T-cell (primary cell): ENCODE measurements at regions not wholly inside any gene's neighbourhood (a gene's known extent, or its start where the extent isn't known, plus 50 kb on each side); places are given as distances from the start of the nearest gene placed in this dataset.
"Not testable (repeated sequence)": the region's sequence is repeated elsewhere in the genome, so short reads cannot be mapped to it uniquely, and the experiment has no call there.

Experiments used
- ATAC-seq, 4 experiments: fragments of 200-7000 bp in 3 of 4; fragments of 150-1000 bp in 1 of 4; cut with Tn5 transposase; replicated peaks in 1 of 4; 1 replicate in 3 of 4; 2 replicates in 1 of 4; pipeline ENCODE4 v1.10.0; 2021; ENCODE audit warnings: moderate library complexity in 3 of 4, mild to moderate bottlenecking in 2 of 4, moderate number of reproducible peaks in 1 of 4
- CTCF ChIA-PET, 2 donors: fragments of 300-600 bp; sonication (Branson Sonifier 250); formaldehyde crosslinking; loops; one replicate each; lab custom pipeline; 2022; ENCODE audit warnings: antibody characterized with exemption in 2 of 2; lab: Charles Lee
- POLR2A ChIA-PET, 2 donors: fragments of 300-600 bp; sonication (Branson Sonifier 250); formaldehyde crosslinking; loops; one replicate each; lab custom pipeline; 2022; ENCODE audit warnings: antibody characterized with exemption in 2 of 2; lab: Charles Lee
- DNase-seq, 35 experiments: peaks; one replicate each; pipeline versions ENCODE4 v3.0.0 to v3.0.0-alpha.2; 2013 to 2023
- H3K27ac ChIP-seq: one replicate; pipeline ENCODE4 v1.5.1; 2013; ENCODE audit warnings: low read length
- H3K27me3 ChIP-seq, 2 experiments: replicated peaks in 1 of 2; 1 replicate in 1 of 2; 2 replicates in 1 of 2; pipeline versions ENCODE4 v1.6.1 to v1.7.0; 2013; ENCODE audit warnings: low read length in 1 of 2, mixed read lengths in 1 of 2; ENCODE audit not compliant: control insufficient read depth in 2 of 2, insufficient read depth in 2 of 2; ENCODE audit errors: extremely low read depth in 1 of 2
- H3K36me3 ChIP-seq, 2 donors: 1 replicate in 1 of 2; 2 replicates in 1 of 2; pipeline versions ENCODE4 v1.6.1 to v1.7.0; 2013; ENCODE audit warnings: low read length in 1 of 2; ENCODE audit not compliant: control insufficient read depth in 2 of 2, insufficient read depth in 1 of 2; ENCODE audit errors: extremely low read depth in 1 of 2
- H3K4me1 ChIP-seq, 2 experiments: 1 replicate in 1 of 2; 2 replicates in 1 of 2; pipeline versions ENCODE4 v1.6.1 to v1.7.0; 2013; ENCODE audit warnings: low read length in 2 of 2, mixed read lengths in 1 of 2; ENCODE audit not compliant: insufficient read depth in 2 of 2, control insufficient read depth in 1 of 2; ENCODE audit errors: extremely low read depth in 1 of 2
- H3K4me3 ChIP-seq, 2 donors: 1 replicate in 1 of 2; 2 replicates in 1 of 2; pipeline versions ENCODE4 v1.5.1 to v1.7.0; 2013; ENCODE audit warnings: mild to moderate bottlenecking in 2 of 2, low read length in 1 of 2, moderate library complexity in 1 of 2; ENCODE audit not compliant: control insufficient read depth in 1 of 2; ENCODE audit errors: extremely low read depth in 1 of 2
- H3K9me3 ChIP-seq: 2 replicates; pipeline ENCODE4 v1.7.0; 2013
- H3K27ac Mint-ChIP-seq, 2 donors: one replicate each; pipeline ENCODE4 v1.8.0; 2020 to 2021; ENCODE audit warnings: mild to moderate bottlenecking in 2 of 2, mixed read lengths in 2 of 2
- H3K27me3 Mint-ChIP-seq, 2 donors: one replicate each; pipeline ENCODE4 v1.8.0; 2021 to 2022; ENCODE audit warnings: mixed read lengths in 2 of 2
- H3K36me3 Mint-ChIP-seq: one replicate; pipeline ENCODE4 v1.8.0; 2021; ENCODE audit warnings: mixed read lengths
- H3K4me1 Mint-ChIP-seq, 3 donors: one replicate each; pipeline ENCODE4 v1.8.0; 2020 to 2022; ENCODE audit warnings: mixed read lengths in 3 of 3, mild to moderate bottlenecking in 1 of 3
- H3K4me3 Mint-ChIP-seq, 3 donors: one replicate each; pipeline ENCODE4 v1.8.0; 2020 to 2022; ENCODE audit warnings: mild to moderate bottlenecking in 3 of 3, mixed read lengths in 3 of 3, moderate library complexity in 3 of 3
- H3K9me3 Mint-ChIP-seq, 3 donors: one replicate each; pipeline ENCODE4 v1.8.0; 2020 to 2022; ENCODE audit warnings: mixed read lengths in 3 of 3
- WGBS: methylation state at CpG from one replicate; pipeline ENCODE4 v1.1.5; 2013; ENCODE audit warnings: missing lambda C conversion rate; ENCODE audit not compliant: insufficient coverage; 5-methylcytosine and 5-hydroxymethylcytosine counted together

GRCh38 chr16:48955837-48956236, 325.8 kb downstream of the CBLN1 start:
- Mint-ChIP-seq H3K4me3 (no peak overlapping the region), H3K27me3 (no peaks in the 10 kb centered on the region)
- H3K27ac ChIP-seq: no peak overlapping the region

DNA sequence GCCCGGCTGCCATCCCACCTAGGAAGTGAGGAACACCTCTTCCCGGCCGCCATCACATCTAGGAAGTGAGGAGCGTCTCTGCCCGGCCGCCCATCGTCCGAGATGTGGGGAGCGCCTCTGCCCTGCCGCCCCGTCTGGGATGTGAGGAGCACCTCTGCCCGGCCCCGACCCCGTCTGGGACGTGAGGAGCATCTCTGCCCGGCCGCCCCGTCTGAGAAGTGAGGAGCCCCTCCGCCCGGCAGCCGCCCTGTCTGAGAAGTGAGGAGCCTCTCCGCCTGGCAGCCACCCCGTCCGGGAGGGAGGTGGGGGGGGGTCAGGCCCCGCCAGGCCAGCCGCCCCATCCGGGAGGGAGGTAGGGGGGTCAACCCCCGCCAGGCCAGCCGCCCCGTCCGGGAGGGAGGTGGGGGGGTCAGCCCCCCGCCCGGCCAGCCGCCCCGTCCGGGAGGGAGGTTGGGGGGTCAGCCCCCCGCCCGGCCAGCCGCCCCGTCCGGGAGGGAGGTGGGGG, 330.0 kb downstream of the CBLN1 start:
- ATAC-seq, H3K27ac Mint-ChIP-seq, CTCF ChIA-PET, H3K36me3 ChIP-seq, DNase-seq, H3K4me3 Mint-ChIP-seq, H3K9me3 ChIP-seq, POLR2A ChIA-PET, H3K4me3 ChIP-seq, H3K4me1 ChIP-seq, H3K27me3 ChIP-seq, H3K4me1 Mint-ChIP-seq, H3K27me3 Mint-ChIP-seq, H3K36me3 Mint-ChIP-seq, H3K27ac ChIP-seq: not testable (repeated sequence)
- H3K9me3 Mint-ChIP-seq: peaks cover 0 to 11% (median 4%) of the 10 kb centered on the region in 3 donors
- WGBS: no CpG with 5 or more reads among the region's 41 CpGs

More at GRCh38 chr16:48955837-48956236, 325.8 kb downstream of the CBLN1 start:
- Histone ChIP-seq H3K36me3 (no peaks in the 10 kb centered on the region), H3K4me1 (no peaks in the 10 kb centered on the region), H3K4me3 (no peak overlapping the region), H3K9me3 (no peaks in the 10 kb centered on the region), H3K27me3 (no peaks in the 10 kb centered on the region)
- no peaks in the 10 kb centered on the region for H3K36me3 Mint-ChIP-seq
- WGBS: no CpG with 5 or more reads among the region's 3 CpGs
- peaks cover 0 to 4% (median 0%) of the 10 kb centered on the region in 3 donors for H3K9me3 Mint-ChIP-seq
- ChIA-PET CTCF (no interaction called here), POLR2A (no interaction called here)
- no peaks in the 10 kb centered on the region for H3K4me1 Mint-ChIP-seq
- H3K27ac Mint-ChIP-seq: no peak overlapping the region
- ATAC-seq (no peak), DNase-seq (no peak)

- ChIA-PET CTCF (no interaction called here), POLR2A (no interaction called here)
- ATAC-seq: no peak
- no peaks in the 10 kb centered on the region for H3K4me1 Mint-ChIP-seq
- H3K36me3 Mint-ChIP-seq: no peaks in the 10 kb centered on the region
- Histone ChIP-seq H3K27me3 (no peaks in the 10 kb centered on the region), H3K9me3 (no peaks in the 10 kb centered on the region), H3K4me3 (no peak overlapping the region), H3K36me3 (no peaks in the 10 kb centered on the region), H3K4me1 (no peaks in the 10 kb centered on the region), H3K27ac (no peak overlapping the region)
- H3K4me3 Mint-ChIP-seq: no peak overlapping the region
- no CpG with 5 or more reads among the region's 2 CpGs for whole genome bisulfite sequencing
- peaks cover 0 to 11% (median 4%) of the 10 kb centered on the region in 3 donors for H3K9me3 Mint-ChIP-seq
- H3K27ac Mint-ChIP-seq: no peak overlapping the region
- H3K27me3 Mint-ChIP-seq: no peaks in the 10 kb centered on the region
- no peak for DNase-seq
These were observed 331.5 kb downstream of the CBLN1 start for GRCh38 chr16:48950184-48950583.

GRCh38 chr16:48949636-48950035, 332.0 kb downstream of the CBLN1 start:
- CTCF ChIA-PET: no interaction called here

DNA sequence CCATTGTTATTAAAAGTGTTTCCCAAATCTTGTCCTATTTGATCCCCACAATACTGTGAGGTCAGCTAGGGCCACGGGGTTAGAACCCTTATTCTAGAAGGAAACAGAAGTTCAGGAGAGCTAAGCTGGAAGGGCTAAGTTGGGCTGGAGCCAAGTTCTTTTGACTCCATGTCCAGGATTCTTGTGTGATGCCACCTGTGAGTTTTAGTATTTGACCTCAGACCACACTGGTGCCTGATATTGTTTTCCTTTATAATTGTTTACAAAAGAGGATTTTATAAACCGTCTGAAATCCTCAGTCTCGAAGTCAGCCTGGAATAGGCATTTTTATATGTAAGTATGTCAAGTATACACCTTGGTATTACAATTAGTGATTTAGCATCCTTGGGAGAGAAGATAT, 332.7 kb downstream of the CBLN1 start:
- H3K27me3 ChIP-seq: no peaks in the 10 kb centered on the region
- H3K36me3 Mint-ChIP-seq: no peaks in the 10 kb centered on the region
- H3K9me3 ChIP-seq: no peaks in the 10 kb centered on the region
- DNase-seq (no peak), ATAC-seq (no peak)
- H3K36me3 ChIP-seq: no peaks in the 10 kb centered on the region
- H3K27ac Mint-ChIP-seq: no peak overlapping the region
- POLR2A ChIA-PET: no interaction called here
- no peaks in the 10 kb centered on the region for H3K4me1 ChIP-seq
- CTCF ChIA-PET: no interaction called here
- H3K9me3 Mint-ChIP-seq: peaks cover 2 to 15% (median 4%) of the 10 kb centered on the region in 3 donors
- no peak overlapping the region for H3K4me3 ChIP-seq
- peaks cover 0 to 3% of the 10 kb centered on the region in 2 donors for H3K27me3 Mint-ChIP-seq
- H3K4me3 Mint-ChIP-seq: no peak overlapping the region
- H3K4me1 Mint-ChIP-seq: no peaks in the 10 kb centered on the region
- no CpG with 5 or more reads among the region's 3 CpGs for WGBS
- no peak overlapping the region for H3K27ac ChIP-seq

More at GRCh38 chr16:48949636-48950035, 332.0 kb downstream of the CBLN1 start:
- H3K27ac Mint-ChIP-seq: no peak overlapping the region
- Histone ChIP-seq H3K27ac (no peak overlapping the region), H3K4me3 (no peak overlapping the region), H3K4me1 (no peaks in the 10 kb centered on the region), H3K27me3 (no peaks in the 10 kb centered on the region), H3K9me3 (no peaks in the 10 kb centered on the region), H3K36me3 (no peaks in the 10 kb centered on the region)
- H3K4me3 Mint-ChIP-seq: no peak overlapping the region
- no peaks in the 10 kb centered on the region for H3K4me1 Mint-ChIP-seq
- H3K27me3 Mint-ChIP-seq: no peaks in the 10 kb centered on the region
- no CpG with 5 or more reads among the region's 2 CpGs for WGBS
- ATAC-seq (peak in 1 of 4 experiments; percentile 19), DNase-seq (no peak)
- POLR2A ChIA-PET: no interaction called here
- peaks cover under 1 to 11% (median 4%) of the 10 kb centered on the region in 3 donors for H3K9me3 Mint-ChIP-seq
- H3K36me3 Mint-ChIP-seq: no peaks in the 10 kb centered on the region

DNA sequence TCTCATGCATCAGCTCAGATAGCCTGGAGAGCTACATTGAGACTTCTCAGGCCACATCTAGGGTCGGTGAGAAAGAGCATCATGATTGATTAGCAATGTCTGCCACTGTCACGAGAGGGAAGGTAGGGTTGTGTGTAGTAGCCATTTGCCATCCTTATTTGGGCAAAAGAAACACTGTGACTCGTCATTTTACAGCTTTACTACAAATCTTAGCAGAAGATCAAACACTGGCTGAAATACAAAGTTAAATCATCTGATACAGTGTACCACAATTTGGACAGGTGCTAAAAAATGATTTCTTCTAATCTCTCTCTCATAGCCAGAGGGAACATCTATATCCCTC, 334.3 kb downstream of the CBLN1 start:
- Histone ChIP-seq H3K9me3 (no peaks in the 10 kb centered on the region), H3K27ac (no peak overlapping the region), H3K27me3 (no peaks in the 10 kb centered on the region), H3K4me1 (no peaks in the 10 kb centered on the region), H3K4me3 (no peak overlapping the region), H3K36me3 (no peaks in the 10 kb centered on the region)
- POLR2A ChIA-PET: no interaction called here
- H3K9me3 Mint-ChIP-seq: peaks cover 2 to 13% (median 4%) of the 10 kb centered on the region in 3 donors
- H3K36me3 Mint-ChIP-seq: no peaks in the 10 kb centered on the region
- no peak overlapping the region for H3K4me3 Mint-ChIP-seq
- no peaks in the 10 kb centered on the region for H3K4me1 Mint-ChIP-seq
- ATAC-seq (no peak), DNase-seq (no peak)
- H3K27ac Mint-ChIP-seq: no peak overlapping the region
- WGBS: 27% methylated on average over 1 of the region's 3 CpGs
- H3K27me3 Mint-ChIP-seq: peaks cover 0 to 3% of the 10 kb centered on the region in 2 donors
- CTCF ChIA-PET: no interaction called here
